Ascending aorta (tissue), 2 donors: ENCODE measurements at regions not wholly inside any gene's neighbourhood (a gene's known extent, or its start where the extent isn't known, plus 50 kb on each side); places are given as distances from the start of the nearest gene placed in this dataset.

Experiments
- DNase-seq, 2 donors: peaks; one replicate each; pipeline ENCODE4 v3.0.0-alpha.2; 2019; ENCODE audit warnings: low spot score in 2 of 2
- H3K27ac ChIP-seq, 2 donors: fragments of 200-600 bp; sonication (generic); one replicate each; pipeline ENCODE4 v1.5.1; 2016 to 2017; ENCODE audit warnings: mild to moderate bottlenecking in 1 of 2
- H3K27me3 ChIP-seq: fragments of 200-600 bp; sonication (generic); one replicate; pipeline ENCODE4 v1.5.1; 2017
- H3K36me3 ChIP-seq, 2 donors: fragments of 200-600 bp; sonication (generic); one replicate each; pipeline ENCODE4 v1.5.1; 2016
- H3K4me1 ChIP-seq, 2 donors: fragments of 200-600 bp; sonication (generic); one replicate each; pipeline ENCODE4 v1.5.1; 2016 to 2017; ENCODE audit warnings: mild to moderate bottlenecking in 1 of 2
- H3K4me3 ChIP-seq, 2 donors: fragments of 200-600 bp; sonication (generic); one replicate each; pipeline ENCODE4 v1.5.1; 2016 to 2017; ENCODE audit warnings: mild to moderate bottlenecking in 1 of 2
- H3K9me3 ChIP-seq, 2 donors: fragments of 200-600 bp; sonication (generic); one replicate each; pipeline ENCODE4 v1.5.1; 2016
- intact Hi-C: fragments of 100-400 bp; cut with DNase I; formaldehyde crosslinking; loops from one replicate; pipeline ENCODE4 v1.15.1; 2023
- TF ChIP-seq, protein P1 (sequence below), 3 experiments: fragments of 200-600 bp in 2 of 3; fragments of 450-650 bp in 1 of 3; sonication (generic) in 2 of 3; IDR thresholded peaks; one replicate each; pipeline ENCODE4 v1.5.1; 2016 to 2019; ENCODE audit warnings: antibody characterized with exemption in 3 of 3, mild to moderate bottlenecking in 1 of 3, moderate library complexity in 1 of 3

DNA sequence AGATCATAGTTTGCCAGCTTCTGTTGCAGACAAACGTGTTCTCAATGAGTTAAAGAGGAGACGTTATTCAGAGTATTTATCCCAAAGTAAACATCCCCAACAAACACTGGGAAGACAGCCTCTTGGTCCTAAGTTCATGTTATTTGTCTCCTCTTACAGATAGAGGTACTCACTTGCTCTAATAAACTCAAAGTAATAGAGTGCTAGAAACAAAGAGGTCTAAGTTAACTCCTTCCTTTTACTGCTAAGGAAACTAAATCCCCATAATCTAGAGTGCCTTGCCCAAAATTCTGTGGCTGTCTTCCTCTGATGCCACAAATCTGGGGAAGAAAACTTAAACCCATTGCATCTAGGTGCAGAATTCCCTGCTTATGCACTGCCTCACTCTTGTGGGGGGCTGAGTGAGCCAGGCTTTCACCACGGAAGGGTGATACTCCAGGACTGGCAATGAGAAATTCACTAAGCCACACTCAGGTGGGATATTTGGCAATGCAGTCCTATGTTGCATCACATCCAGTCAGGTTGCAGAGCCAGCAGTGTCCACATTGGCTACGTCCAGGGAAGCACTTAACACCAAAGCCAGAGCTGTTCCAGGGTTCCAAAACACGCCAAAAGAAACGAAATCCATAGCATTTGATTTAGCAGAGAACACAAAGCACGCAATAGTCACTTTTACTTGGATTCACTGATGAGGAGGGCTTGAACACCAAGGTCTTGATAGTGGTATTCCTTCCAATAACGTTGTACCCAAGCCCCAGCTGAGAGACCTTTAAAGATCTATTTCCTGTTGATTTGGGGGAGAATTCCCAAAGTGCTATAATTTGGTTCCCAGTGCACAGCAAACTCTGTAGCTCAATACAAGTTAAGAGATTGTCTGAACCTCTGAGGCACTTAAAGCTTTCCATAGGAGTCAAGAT is 81.0 kb upstream of the FOXQ1 start:
- no peaks in the 10 kb centered on the region for H3K36me3 ChIP-seq
- H3K4me1 ChIP-seq = no peaks in the 10 kb centered on the region
- H3K27me3 ChIP-seq = no peaks in the 10 kb centered on the region
- H3K27ac ChIP-seq = no peak overlapping the region
- TF ChIP-seq, protein P1, sequence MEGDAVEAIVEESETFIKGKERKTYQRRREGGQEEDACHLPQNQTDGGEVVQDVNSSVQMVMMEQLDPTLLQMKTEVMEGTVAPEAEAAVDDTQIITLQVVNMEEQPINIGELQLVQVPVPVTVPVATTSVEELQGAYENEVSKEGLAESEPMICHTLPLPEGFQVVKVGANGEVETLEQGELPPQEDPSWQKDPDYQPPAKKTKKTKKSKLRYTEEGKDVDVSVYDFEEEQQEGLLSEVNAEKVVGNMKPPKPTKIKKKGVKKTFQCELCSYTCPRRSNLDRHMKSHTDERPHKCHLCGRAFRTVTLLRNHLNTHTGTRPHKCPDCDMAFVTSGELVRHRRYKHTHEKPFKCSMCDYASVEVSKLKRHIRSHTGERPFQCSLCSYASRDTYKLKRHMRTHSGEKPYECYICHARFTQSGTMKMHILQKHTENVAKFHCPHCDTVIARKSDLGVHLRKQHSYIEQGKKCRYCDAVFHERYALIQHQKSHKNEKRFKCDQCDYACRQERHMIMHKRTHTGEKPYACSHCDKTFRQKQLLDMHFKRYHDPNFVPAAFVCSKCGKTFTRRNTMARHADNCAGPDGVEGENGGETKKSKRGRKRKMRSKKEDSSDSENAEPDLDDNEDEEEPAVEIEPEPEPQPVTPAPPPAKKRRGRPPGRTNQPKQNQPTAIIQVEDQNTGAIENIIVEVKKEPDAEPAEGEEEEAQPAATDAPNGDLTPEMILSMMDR (IDR thresholded peaks at IDR 0.05) = no peak
- intact Hi-C loops = no loop called here
- DNase-seq = no peak
- H3K4me3 ChIP-seq = no peak overlapping the region
- H3K9me3 ChIP-seq = no peaks in the 10 kb centered on the region

GRCh38 chr6:1230281-1230680 is 81.6 kb upstream of the FOXQ1 start:
- no peaks in the 10 kb centered on the region for H3K36me3 ChIP-seq
- H3K9me3 ChIP-seq = no peaks in the 10 kb centered on the region
- no peak overlapping the region for H3K27ac ChIP-seq
- no peak for DNase-seq
- H3K27me3 ChIP-seq = no peaks in the 10 kb centered on the region
- H3K4me3 ChIP-seq = no peak overlapping the region
- intact Hi-C loops = no loop called here
- no peaks in the 10 kb centered on the region for H3K4me1 ChIP-seq
- TF ChIP-seq, protein P1 (IDR thresholded peaks at IDR 0.05) = no peak

GRCh38 chr6:1229808-1230207 is 82.1 kb upstream of the FOXQ1 start:
- intact Hi-C loops = no loop called here
- DNase-seq = no peak
- Histone ChIP-seq H3K4me3 (no peak overlapping the region), H3K27me3 (no peaks in the 10 kb centered on the region), H3K4me1 (no peaks in the 10 kb centered on the region), H3K9me3 (no peaks in the 10 kb centered on the region), H3K27ac (no peak overlapping the region), H3K36me3 (no peaks in the 10 kb centered on the region)
- TF ChIP-seq, protein P1 (IDR thresholded peaks at IDR 0.05) = no peak

- DNase-seq = no peak
- Histone ChIP-seq H3K4me3 (no peak overlapping the region), H3K27me3 (no peaks in the 10 kb centered on the region), H3K9me3 (no peaks in the 10 kb centered on the region), H3K27ac (no peak overlapping the region), H3K36me3 (no peaks in the 10 kb centered on the region), H3K4me1 (no peaks in the 10 kb centered on the region)
- TF ChIP-seq, protein P1 (IDR thresholded peaks at IDR 0.05) = no peak
- intact Hi-C loops = no loop called here
These were observed 82.6 kb upstream of the FOXQ1 start for GRCh38 chr6:1229301-1229700.

DNA sequence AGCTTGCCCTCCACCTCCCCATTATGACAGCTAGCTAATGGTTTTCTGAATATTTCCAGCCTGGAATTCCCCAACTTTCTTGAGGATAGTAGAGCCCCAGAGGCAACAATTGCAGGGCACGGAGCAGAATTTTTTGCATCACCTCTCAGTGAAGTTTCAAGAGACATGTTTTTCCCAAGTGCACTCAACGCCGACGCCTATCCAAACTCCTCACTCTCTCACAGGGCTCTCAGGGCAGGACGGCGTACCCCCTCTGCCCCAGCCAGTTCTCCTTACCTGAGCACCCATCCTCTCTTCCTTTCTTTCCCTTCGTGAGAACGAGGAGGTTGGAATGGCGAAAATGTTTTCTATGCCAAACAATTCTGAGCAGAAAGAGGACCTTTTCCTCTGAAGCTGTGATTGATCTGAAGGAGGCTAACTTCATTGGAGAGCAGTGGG is 83.1 kb upstream of the FOXQ1 start:
- no peak for DNase-seq
- Histone ChIP-seq H3K9me3 (no peaks in the 10 kb centered on the region), H3K36me3 (no peaks in the 10 kb centered on the region), H3K27me3 (no peaks in the 10 kb centered on the region), H3K4me3 (no peak overlapping the region), H3K27ac (no peak overlapping the region), H3K4me1 (no peaks in the 10 kb centered on the region)
- intact Hi-C loops = no loop called here
- TF ChIP-seq, protein P1 (IDR thresholded peaks at IDR 0.05) = no peak
